GM12865 (cell line): ENCODE measurements at regions not wholly inside any gene's neighbourhood (a gene's known extent, or its start where the extent isn't known, plus 50 kb on each side); places are given as distances from the start of the nearest gene placed in this dataset.

Experiments used
- DNase-seq: peaks from one replicate; pipeline ENCODE4 v3.0.0; 2010; ENCODE audit warnings: low read depth
- H3K4me3 ChIP-seq: 2 replicates; pipeline ENCODE4 v1.5.1; 2011; ENCODE audit warnings: mild to moderate bottlenecking, low read depth, low read length, control low read depth
- TF ChIP-seq, protein P1 (sequence below): IDR thresholded peaks from 2 replicates; pipeline ENCODE4 v1.5.1; 2011; ENCODE audit warnings: low read length, control low read depth, low read depth, inconsistent platforms; ENCODE audit not compliant: insufficient read depth; ENCODE audit errors: missing control alignments

- TF ChIP-seq, protein P1, sequence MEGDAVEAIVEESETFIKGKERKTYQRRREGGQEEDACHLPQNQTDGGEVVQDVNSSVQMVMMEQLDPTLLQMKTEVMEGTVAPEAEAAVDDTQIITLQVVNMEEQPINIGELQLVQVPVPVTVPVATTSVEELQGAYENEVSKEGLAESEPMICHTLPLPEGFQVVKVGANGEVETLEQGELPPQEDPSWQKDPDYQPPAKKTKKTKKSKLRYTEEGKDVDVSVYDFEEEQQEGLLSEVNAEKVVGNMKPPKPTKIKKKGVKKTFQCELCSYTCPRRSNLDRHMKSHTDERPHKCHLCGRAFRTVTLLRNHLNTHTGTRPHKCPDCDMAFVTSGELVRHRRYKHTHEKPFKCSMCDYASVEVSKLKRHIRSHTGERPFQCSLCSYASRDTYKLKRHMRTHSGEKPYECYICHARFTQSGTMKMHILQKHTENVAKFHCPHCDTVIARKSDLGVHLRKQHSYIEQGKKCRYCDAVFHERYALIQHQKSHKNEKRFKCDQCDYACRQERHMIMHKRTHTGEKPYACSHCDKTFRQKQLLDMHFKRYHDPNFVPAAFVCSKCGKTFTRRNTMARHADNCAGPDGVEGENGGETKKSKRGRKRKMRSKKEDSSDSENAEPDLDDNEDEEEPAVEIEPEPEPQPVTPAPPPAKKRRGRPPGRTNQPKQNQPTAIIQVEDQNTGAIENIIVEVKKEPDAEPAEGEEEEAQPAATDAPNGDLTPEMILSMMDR: no peak
- no peak for DNase-seq
- no peak overlapping the region for H3K4me3 ChIP-seq
Observed at GRCh38 chr16:85541980-85542900, 70.9 kb upstream of the GSE1 start.

DNA sequence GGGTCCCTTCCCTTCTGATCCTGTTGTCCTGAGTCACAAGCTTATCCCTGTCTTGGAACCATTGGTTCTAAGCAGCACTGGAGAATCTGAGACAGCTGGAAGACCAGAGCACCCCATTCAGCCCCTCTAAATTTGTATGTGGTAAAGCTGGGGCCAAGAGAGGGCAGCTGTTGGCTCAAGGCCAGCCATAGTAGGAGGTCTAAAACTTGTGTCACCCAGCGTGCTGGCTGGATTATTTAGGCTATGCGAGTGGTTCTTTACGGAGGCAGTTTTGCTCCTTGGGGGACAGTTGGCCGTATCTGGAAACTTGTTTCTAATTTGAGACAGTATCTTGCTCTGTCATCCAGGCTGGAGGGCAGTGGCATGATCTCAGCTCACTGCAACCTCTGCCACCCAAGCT, 69.6 kb upstream of the GSE1 start:
- no peak overlapping the region for H3K4me3 ChIP-seq
- TF ChIP-seq, protein P1: no peak
- DNase-seq: no peak

DNA sequence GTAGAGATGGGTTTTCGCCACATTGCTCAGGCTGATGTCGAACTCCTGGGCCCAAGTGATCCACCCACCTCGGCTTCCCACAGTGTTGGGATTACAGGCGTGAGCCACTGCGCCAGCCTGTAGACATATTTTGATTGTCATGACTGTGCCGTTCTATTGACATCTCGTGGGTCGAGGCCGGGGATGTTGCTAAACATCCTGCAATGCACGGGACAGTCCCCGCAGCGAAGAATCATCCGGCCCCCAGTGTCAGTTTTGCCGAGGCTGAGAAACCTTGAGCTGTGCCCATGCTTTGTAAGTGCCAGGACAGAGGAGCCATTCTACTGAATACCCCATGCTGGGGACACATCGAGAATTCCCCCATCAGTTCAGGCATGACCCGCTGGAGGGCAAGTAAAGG, 69.1 kb upstream of the GSE1 start:
- no peak for DNase-seq
- TF ChIP-seq, protein P1: no peak
- H3K4me3 ChIP-seq: no peak overlapping the region

- TF ChIP-seq, protein P1: no peak
- DNase-seq: no peak
- H3K4me3 ChIP-seq: no peak overlapping the region
Observed at GRCh38 chr16:85544668-85545067, 68.5 kb upstream of the GSE1 start.

DNA sequence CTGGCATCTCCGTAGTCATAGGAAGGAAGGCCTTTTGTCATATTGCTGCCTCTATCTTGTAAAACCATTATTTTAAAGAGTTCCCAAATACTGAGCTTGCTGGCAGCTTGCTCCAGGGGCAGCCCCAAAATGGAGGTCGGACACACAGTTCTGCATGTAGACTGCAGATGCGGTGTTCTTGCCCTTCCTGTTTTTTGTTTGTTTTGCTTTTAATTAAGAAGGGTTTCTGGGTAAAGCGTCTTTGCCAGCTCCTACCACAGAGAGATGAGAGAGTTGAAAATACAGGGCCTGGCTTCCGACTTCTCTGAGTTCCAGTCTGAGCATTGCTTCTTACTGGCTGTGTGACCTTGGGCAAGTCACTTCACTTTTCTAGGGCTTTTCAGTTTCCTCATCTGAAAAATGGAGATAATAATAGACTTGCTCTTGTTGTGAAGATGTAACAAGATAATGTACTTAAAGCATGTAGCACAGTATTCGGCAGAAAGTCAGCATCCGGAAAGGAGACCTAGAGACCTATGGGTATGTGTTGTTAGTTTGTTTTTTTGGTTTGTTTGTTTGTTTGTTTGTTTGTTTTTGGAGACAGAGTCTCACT, 67.8 kb upstream of the GSE1 start:
- H3K4me3 ChIP-seq: no peak overlapping the region
- TF ChIP-seq, protein P1: no peak
- no peak for DNase-seq

DNA sequence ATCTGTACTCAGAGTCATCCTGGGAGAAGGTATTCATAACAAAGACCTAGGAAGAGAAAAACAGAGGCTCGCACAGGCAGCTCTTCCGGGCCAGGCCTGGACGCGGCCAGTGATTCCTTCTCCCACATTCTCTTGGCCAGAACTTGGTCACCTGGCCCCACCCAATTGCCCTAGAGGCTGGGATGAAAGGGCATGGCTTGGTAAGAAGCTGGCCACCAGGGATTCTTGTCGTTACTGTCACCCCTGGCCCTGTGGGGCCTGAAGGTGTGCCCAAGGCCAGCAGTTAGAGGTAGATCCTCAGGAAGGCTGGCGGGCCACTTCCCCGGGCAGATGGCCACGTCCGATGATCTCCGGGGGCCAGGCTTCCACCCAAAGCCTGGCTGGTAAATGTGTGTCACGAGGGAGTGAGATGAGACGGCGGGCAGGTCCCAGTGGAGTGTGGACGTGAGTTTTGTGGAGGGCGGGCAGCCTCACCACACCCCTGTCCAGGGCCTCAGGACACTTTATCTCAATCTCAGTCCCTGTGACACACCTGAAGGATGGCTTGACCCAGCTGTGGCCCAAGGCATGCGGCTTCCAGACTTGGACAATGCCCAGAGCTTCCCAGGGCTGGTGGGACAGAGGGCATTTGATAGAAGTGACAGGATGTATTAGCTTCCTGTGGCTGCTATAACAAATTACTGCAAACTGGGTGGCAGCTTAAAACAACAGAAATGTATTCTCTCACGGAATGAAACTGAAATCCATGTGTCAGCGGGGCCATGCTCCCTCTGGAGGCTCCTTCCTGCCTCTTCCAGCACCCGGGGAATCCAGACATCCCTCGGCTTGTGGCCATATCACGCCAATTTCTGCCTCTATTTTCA, 66.3 kb upstream of the GSE1 start:
- H3K4me3 ChIP-seq: no peak overlapping the region
- DNase-seq: no peak
- TF ChIP-seq, protein P1: no peak
